HG02943 (cell line): ENCODE measurements at regions not wholly inside any gene's neighbourhood (a gene's known extent, or its start where the extent isn't known, plus 50 kb on each side); places are given as distances from the start of the nearest gene placed in this dataset.
A peak's percentile ranks its signal among the peaks of the same experiment; 100 is the strongest.

Experiments
- ATAC-seq: cut with Tn5 transposase; IDR thresholded peaks from one replicate; pipeline ENCODE4 v1.9.1; 2021; ENCODE audit warnings: mild to moderate bottlenecking, low read depth, moderate library complexity; ENCODE audit not compliant: unreplicated experiment

DNA sequence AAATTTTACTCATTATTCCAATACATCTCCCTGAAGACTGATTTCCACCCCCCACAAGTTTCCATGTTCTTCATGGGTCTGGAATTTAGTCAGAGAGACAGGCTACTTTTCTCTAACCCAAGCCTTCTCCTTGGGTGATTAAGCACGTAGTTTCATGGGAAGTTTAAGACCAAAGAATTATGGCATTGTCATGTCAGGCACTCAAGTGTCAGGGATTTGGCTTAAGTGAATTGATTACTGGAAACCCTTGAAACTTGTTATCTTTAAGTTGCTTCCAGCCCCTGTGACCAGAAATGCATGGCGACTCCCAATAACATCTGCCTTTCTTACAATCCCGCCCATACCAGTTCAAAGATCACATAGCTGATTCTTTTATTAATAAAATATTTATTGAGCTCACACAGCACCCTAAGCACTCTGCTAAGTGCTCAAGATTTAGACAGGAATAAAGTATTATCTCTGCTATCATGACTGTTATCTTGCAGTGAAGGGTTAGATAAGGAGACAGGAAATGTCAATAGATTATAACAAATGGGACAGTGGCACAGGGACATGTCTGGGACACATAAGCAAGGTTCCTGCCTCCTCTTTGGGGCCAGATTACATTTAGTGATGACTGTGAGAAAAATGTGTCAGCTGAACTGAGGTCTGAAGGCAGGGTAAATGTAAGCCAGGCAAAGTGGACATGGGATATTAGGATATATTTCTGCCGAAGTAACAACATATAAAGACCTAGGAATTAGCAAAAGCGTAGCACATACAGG, 241.2 kb upstream of the TNC start:
- ATAC-seq = no peak

GRCh38 chr9:115360122-115360521, 242.2 kb upstream of the TNC start:
- ATAC-seq = no peak

DNA sequence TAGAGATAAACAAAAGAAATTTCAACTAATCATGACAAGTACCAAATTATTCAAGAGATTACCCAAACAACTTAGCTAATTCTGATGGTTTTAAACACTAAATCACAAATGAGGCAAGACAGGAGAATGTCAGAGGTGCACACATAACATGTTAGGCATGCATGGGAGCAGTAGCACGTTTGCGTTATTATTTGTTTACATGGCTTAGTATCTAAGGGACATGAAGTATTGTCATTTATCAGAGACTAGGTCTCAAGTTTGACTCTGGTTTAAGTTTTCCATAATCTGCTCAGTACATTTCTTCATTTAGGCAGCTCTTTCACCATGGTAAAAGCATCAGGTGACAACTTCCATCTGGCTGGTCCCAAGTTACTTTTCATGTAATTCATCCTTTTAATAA, 244.1 kb upstream of the TNC start:
- no peak for ATAC-seq

GRCh38 chr9:115362640-115363039, 244.7 kb upstream of the TNC start:
- no peak for ATAC-seq

DNA sequence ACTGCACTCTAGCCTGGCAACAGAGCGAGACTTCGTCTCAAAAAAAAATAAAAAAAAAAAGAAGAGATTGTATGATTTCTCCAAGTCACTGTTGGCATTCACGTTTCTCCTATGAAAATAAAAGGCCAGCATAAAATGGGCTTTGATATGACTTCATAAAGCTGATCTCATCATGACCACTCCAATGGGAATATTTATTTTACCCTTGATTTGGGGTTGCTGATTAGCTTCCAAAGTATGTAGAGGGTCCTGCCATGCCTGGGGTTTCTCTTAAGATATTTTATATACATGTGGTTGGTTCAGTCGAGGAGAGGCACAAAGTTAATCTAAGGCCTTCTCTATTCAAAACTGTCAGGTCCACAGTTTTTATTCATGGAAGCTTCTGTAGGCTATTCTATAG, 247.0 kb upstream of the TNC start:
- no peak for ATAC-seq

DNA sequence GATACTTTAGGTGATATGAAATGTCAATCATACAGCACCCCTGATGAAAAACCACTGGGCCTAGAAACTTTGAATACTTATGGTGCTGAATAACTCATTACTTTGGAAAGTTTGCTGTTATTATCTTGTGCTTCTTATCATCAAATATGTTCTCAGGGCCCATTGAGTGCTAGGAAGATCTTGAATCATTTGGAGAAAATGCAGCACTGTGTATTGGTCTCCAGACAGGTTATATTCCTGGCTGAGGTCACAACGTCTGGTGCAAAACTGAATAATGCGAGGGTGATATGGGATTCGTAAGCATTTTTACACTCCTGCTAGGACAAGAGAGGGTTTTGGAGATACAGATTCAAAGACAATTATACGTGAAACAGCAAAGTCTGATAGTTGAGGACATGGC, 249.4 kb upstream of the TNC start:
- no peak for ATAC-seq

GRCh38 chr9:115367780-115368525, 250.0 kb upstream of the TNC start:
- no peak for ATAC-seq

DNA sequence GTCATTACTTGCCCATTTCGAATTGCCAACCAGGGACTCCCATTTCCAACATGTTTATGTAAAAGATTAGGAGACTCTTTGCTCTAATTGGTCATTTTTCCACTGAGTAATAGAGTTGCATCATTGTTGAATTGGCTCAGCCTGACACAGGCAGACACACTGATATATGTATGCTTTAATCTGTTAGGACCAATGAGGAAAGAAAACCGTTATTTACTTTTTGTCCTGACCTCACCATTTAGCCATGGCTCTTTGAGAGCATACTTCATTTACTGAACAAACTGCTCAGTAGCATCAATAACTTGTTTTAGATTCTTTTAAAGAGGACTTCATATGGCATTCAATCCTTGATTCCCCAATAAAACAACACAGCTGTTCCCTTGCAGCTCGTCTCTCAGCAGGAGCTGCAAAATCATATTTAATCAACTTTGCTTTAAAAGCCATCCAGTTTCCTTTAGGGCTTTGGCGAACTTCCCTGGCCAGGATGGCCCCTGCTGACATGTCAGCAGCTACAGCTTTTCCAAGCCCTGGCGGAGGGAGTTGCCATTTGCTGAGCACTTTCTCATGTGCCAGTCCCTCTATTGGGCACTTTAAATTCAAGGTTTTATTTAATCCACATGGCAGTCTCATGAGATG, 251.5 kb upstream of the TNC start:
- no peak for ATAC-seq

- ATAC-seq = peak; percentile 93
Measured at GRCh38 chr9:115373000-115373709, 255.2 kb upstream of the TNC start.

DNA sequence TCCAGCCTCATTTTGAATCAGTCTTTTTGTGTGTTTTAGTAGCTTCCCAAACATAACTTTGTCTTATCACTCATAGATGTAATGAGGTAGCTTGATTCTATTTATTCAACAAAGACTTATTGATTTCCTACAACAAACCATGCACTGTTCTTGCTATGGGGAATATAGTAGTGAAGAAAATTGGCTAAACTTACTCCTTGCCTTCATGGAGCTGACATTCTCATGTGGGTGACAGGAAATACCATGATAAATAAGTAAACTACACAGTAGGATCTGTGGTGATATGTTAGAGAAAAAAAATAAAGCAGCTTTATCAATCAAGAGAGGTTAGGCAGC, 255.7 kb upstream of the TNC start:
- peak; percentile 12 for ATAC-seq

DNA sequence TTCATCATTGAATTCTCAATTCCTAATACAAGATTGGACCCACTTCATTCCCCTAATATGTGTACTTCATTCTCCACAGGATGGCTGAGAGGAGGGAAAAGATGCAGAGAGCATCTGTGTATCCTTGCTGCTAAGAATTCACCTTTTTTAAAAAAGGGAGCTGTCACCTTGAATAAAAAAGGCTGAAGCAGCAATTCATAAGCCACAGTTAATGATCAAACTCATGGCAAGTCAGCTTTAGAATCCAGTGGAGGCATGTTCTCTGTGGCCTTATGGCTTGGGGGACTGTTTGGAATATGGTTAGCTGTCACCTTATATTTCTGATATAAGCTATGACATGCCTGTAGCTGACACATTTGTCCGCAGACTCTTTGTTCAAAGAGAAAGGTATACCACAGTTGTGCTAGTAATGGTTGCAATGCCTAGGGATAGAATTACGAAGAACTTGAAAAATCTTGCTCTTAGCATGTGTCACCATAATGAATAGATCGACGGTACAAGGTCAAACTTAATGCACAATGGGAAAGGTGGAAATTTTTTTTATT, 256.8 kb upstream of the TNC start:
- ATAC-seq = no peak

DNA sequence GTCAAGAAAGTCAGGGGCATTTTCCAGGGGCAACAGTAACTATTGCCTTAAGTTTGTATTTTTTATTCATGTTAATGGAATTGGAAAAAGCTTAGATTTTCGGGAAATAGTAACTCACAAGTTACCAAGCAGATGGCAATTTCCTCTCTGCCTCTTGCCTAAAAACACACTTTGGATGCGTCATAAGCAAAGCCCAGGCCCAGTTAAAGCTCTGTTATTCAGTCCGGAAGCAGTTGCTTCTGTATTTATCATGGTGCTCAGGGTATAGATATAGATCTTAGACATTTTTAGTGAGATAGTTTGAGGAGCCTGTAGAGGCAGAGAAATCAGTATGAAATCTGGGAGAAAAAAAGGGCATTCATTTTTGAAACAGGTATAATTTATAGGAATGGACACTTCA, 260.3 kb upstream of the TNC start:
- ATAC-seq = no peak

DNA sequence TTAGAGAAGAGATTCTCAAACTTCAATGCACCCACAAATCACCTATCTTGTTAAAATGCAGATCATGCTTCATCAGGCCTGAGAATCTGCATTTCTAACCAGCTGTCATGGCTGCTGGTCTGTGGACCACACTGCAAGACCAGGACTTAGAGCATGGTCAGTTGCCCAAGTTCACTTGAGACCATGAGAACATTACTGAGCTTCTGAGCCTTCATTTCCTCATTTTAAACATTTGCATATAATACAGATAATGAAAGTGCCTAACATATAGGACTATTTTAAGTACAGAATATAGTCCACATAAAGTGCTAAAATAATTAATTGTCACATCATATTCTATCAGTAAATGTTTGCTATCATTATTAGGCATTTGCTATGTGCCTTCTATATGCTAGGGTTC, 260.8 kb upstream of the TNC start:
- ATAC-seq = no peak

- ATAC-seq = no peak
Measured at GRCh38 chr9:115379719-115380118, 261.8 kb upstream of the TNC start.

- ATAC-seq = no peak
Measured at GRCh38 chr9:115382865-115383264, 264.9 kb upstream of the TNC start.

DNA sequence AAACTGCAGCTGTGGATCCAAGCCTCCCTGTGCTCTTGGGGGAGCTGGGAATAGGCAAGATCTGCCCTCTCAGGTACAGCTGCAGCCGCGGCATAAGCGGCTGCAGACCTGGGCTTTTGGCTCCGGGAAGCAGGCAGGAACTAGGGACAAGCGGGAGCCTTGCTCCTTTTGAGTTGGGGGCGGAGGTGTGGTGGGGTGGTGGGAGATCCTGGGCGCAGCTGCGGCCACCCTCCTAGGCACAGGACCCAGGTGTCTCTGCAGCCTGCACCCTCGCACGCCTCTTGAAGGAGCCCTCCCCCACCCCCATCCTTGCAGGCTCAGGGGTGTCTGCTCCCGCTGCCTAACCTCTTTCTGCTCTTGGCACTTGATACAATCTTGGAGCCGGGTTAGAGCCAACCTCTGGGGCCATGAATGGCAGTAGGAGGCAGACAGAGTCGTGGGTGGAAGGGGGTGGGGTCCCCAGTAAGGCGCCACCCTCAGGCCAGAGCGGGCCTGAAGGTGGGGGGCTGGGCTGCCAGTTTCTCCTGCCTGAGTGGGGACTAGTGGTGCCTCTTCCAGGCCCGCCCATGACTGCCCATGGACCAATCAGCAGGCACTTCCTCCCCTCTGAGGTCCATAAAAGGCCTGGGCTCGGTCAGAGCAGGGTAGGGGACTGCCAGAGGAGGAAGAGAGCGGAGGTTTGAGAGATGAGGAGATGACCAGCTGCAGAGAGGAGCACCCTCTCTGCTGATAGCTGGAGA, 267.6 kb upstream of the TNC start:
- ATAC-seq = no peak

- no peak for ATAC-seq
Measured at GRCh38 chr9:115386963-115387770, 269.2 kb upstream of the TNC start.

DNA sequence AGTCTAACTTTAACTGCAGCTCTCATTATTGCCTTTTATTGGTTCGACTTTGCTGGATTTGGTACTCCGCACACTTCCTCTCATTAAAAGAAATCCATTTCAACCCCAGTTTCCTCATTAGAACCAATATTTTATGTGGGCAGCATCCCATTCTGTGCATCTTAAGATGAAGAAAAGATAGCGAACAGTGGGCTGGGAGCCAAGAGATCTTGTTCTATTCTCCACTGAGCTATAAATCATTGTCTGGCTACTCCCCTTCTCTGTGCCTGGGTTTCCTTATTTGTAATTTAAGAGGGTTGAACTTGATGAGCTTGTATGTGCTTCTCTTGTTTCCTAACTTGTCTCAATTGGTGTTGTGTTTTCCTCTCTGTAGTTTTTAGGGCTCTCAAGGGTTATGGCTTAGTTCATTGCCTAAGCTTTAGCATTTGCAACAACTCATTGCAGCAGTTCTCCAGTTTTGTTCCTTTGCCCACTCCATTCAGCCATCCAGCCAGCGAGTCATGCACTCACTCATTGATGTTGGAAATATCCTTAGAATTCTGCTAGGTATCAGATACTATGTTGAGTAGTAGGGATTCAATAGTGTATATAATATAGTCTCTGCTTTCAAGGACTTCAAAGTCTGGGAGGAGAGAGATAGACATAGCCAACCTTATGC, 273.3 kb upstream of the TNC start:
- ATAC-seq = no peak
